ENCODE measurements at regions not wholly inside any gene's neighbourhood (a gene's known extent, or its start where the extent isn't known, plus 50 kb on each side); places are given as distances from the start of the nearest gene placed in this dataset.

- ATAC-seq (ENCODE audit: low FRiP score), result no peak
- no peak for DNase-seq (ENCODE audit: low spot score)
- TF ChIP-seq CTCF (IDR thresholded peaks at IDR 0.05), result no peak
Observed at GRCh38 chr1:25021591-25022215, 91.6 kb upstream of the RUNX3 start.

GRCh38 chr1:25020851-25021590, 90.9 kb upstream of the RUNX3 start:
- DNase-seq (ENCODE audit: low spot score) (no peak), ATAC-seq (ENCODE audit: low FRiP score) (no peak)
- no peak for TF ChIP-seq CTCF (IDR thresholded peaks at IDR 0.05)

GRCh38 chr1:25020173-25020845, 90.2 kb upstream of the RUNX3 start:
- ATAC-seq (ENCODE audit: low FRiP score), result no peak
- no peak for TF ChIP-seq CTCF (IDR thresholded peaks at IDR 0.05)
- no peak for DNase-seq (ENCODE audit: low spot score)

GRCh38 chr1:25019337-25020172, 89.5 kb upstream of the RUNX3 start:
- TF ChIP-seq CTCF (IDR thresholded peaks at IDR 0.05), result no peak
- ATAC-seq (ENCODE audit: low FRiP score) (no peak), DNase-seq (ENCODE audit: low spot score) (no peak)

- TF ChIP-seq CTCF (IDR thresholded peaks at IDR 0.05), result no peak
- no peak for ATAC-seq (ENCODE audit: low FRiP score)
- no peak for DNase-seq (ENCODE audit: low spot score)
Observed at GRCh38 chr1:25018943-25019336, 88.9 kb upstream of the RUNX3 start.

- DNase-seq (ENCODE audit: low spot score) (no peak), ATAC-seq (ENCODE audit: low FRiP score) (no peak)
- no peak for TF ChIP-seq CTCF (IDR thresholded peaks at IDR 0.05)
Observed at GRCh38 chr1:25018110-25018735, 88.1 kb upstream of the RUNX3 start.

All from omental fat pad (tissue), 3 donors.